Mesodermal cell (in vitro differentiated cells): ENCODE measurements at regions not wholly inside any gene's neighbourhood (a gene's known extent, or its start where the extent isn't known, plus 50 kb on each side); places are given as distances from the start of the nearest gene placed in this dataset.
A peak's percentile ranks its signal among the peaks of the same experiment; 100 is the strongest.

Experiments
- H3K27ac ChIP-seq: 2 replicates; pipeline ENCODE4 v1.7.0; 2013; ENCODE audit warnings: mild to moderate bottlenecking, low read depth, low read length, moderate library complexity; ENCODE audit not compliant: severe bottlenecking
- H3K36me3 ChIP-seq: 2 replicates; pipeline ENCODE4 v1.7.1; 2013; ENCODE audit warnings: mild to moderate bottlenecking, low read length, moderate library complexity; ENCODE audit not compliant: control insufficient read depth, insufficient read depth
- H3K4me1 ChIP-seq: one replicate; pipeline ENCODE4 v1.7.1; 2013; ENCODE audit warnings: mild to moderate bottlenecking, low read length; ENCODE audit not compliant: insufficient read depth, control insufficient read depth, poor library complexity, severe bottlenecking
- H3K4me3 ChIP-seq: 2 replicates; pipeline ENCODE4 v1.7.0; 2013; ENCODE audit warnings: low read length, control low read depth, mild to moderate bottlenecking; ENCODE audit not compliant: insufficient read depth, poor library complexity, severe bottlenecking; ENCODE audit errors: extremely low read depth
- H3K9me3 ChIP-seq: 2 replicates; pipeline ENCODE4 v1.7.1; 2013; ENCODE audit warnings: mild to moderate bottlenecking, low read length, moderate library complexity; ENCODE audit not compliant: control insufficient read depth
- WGBS, 2 experiments: methylation state at CpG; one replicate each; pipeline ENCODE4 v1.1.5; 2013; ENCODE audit warnings: missing lambda C conversion rate in 2 of 2; ENCODE audit not compliant: insufficient coverage in 2 of 2; 5-methylcytosine and 5-hydroxymethylcytosine counted together

GRCh38 chrX:139213241-139213709 is 317.3 kb upstream of the F9 start:
- Histone ChIP-seq H3K4me3 (no peak overlapping the region), H3K9me3 (no peaks in the 10 kb centered on the region), H3K4me1 (peaks cover 3% of the 10 kb centered on the region), H3K36me3 (no peaks in the 10 kb centered on the region), H3K27ac (peak overlapping the region; percentile 16)
- 63% methylated on average over 2 of the region's 3 CpGs; no CpG with 5 or more reads in 1 of the 2 experiments for WGBS, 2 experiments

GRCh38 chrX:139211568-139212182 is 318.9 kb upstream of the F9 start:
- Histone ChIP-seq H3K4me1 (peaks cover 3% of the 10 kb centered on the region), H3K36me3 (no peaks in the 10 kb centered on the region), H3K4me3 (no peak overlapping the region), H3K27ac (peak overlapping the region; percentile 36), H3K9me3 (no peaks in the 10 kb centered on the region)
- WGBS, 2 experiments = 18% methylated on average over 2 of the region's 8 CpGs; no CpG with 5 or more reads in 1 of the 2 experiments

- no peak overlapping the region for H3K27ac ChIP-seq
- peaks cover 3% of the 10 kb centered on the region for H3K4me1 ChIP-seq
- H3K4me3 ChIP-seq = no peak overlapping the region
- no CpG with 5 or more reads among the region's 5 CpGs for WGBS, 2 experiments
- H3K36me3 ChIP-seq = no peaks in the 10 kb centered on the region
- no peaks in the 10 kb centered on the region for H3K9me3 ChIP-seq
Measured at GRCh38 chrX:139209342-139209741, 321.2 kb upstream of the F9 start.

- H3K27ac ChIP-seq = no peak overlapping the region
- H3K9me3 ChIP-seq = no peaks in the 10 kb centered on the region
- no peaks in the 10 kb centered on the region for H3K36me3 ChIP-seq
- no peak overlapping the region for H3K4me3 ChIP-seq
- H3K4me1 ChIP-seq = peaks cover 6% of the 10 kb centered on the region
Measured at GRCh38 chrX:139207655-139208054, 322.9 kb upstream of the F9 start.

- H3K36me3 ChIP-seq = no peaks in the 10 kb centered on the region
- H3K4me1 ChIP-seq = peaks cover 6% of the 10 kb centered on the region
- 100% methylated on average over 1 of the region's 3 CpGs; no CpG with 5 or more reads in 1 of the 2 experiments for WGBS, 2 experiments
- no peak overlapping the region for H3K4me3 ChIP-seq
- H3K27ac ChIP-seq = no peak overlapping the region
- no peaks in the 10 kb centered on the region for H3K9me3 ChIP-seq
Measured at GRCh38 chrX:139206914-139207313, 323.6 kb upstream of the F9 start.

- no peak overlapping the region for H3K27ac ChIP-seq
- H3K4me1 ChIP-seq = peaks cover 6% of the 10 kb centered on the region
- WGBS, 2 experiments = 0% methylated on average over 7 of the region's 58 CpGs; no CpG with 5 or more reads in 1 of the 2 experiments
Measured at GRCh38 chrX:139204898-139205667, 325.5 kb upstream of the F9 start.

GRCh38 chrX:139204571-139204897 is 326.0 kb upstream of the F9 start:
- Histone ChIP-seq H3K4me3 (peak overlapping the region; percentile 41), H3K27ac (no peak overlapping the region), H3K9me3 (no peaks in the 10 kb centered on the region), H3K4me1 (peaks cover 6% of the 10 kb centered on the region), H3K36me3 (no peaks in the 10 kb centered on the region)
- WGBS, 2 experiments = 0% methylated on average over 2 of the region's 20 CpGs; no CpG with 5 or more reads in 1 of the 2 experiments

More at GRCh38 chrX:139204898-139205667, 325.5 kb upstream of the F9 start:
- H3K4me3 ChIP-seq = peak overlapping the region; percentile 41
- no peaks in the 10 kb centered on the region for H3K9me3 ChIP-seq
- H3K36me3 ChIP-seq = no peaks in the 10 kb centered on the region

GRCh38 chrX:139203651-139204570 is 326.6 kb upstream of the F9 start:
- Histone ChIP-seq H3K4me3 (peak overlapping the region; percentile 41), H3K4me1 (peaks cover 6% of the 10 kb centered on the region), H3K36me3 (no peaks in the 10 kb centered on the region), H3K27ac (peak overlapping the region; percentile 10), H3K9me3 (no peaks in the 10 kb centered on the region)
- WGBS, 2 experiments = 0% methylated on average over 6 to 14 of the region's 99 CpGs

GRCh38 chrX:139202742-139203420 is 327.7 kb upstream of the F9 start:
- WGBS, 2 experiments = 7 to 9% methylated on average over 11 to 15 of the region's 34 CpGs
- H3K4me3 ChIP-seq = no peak overlapping the region
- no peaks in the 10 kb centered on the region for H3K9me3 ChIP-seq
- peaks cover 6% of the 10 kb centered on the region for H3K4me1 ChIP-seq
- H3K36me3 ChIP-seq = no peaks in the 10 kb centered on the region
- no peak overlapping the region for H3K27ac ChIP-seq

- Histone ChIP-seq H3K4me1 (peaks cover 6% of the 10 kb centered on the region), H3K4me3 (no peak overlapping the region), H3K27ac (no peak overlapping the region), H3K9me3 (no peaks in the 10 kb centered on the region), H3K36me3 (no peaks in the 10 kb centered on the region)
- 75 to 83% methylated on average over 1 of the region's 4 CpGs for WGBS, 2 experiments
Measured at GRCh38 chrX:139201924-139202323, 328.6 kb upstream of the F9 start.
